NCI-H2107 (cell line): ENCODE measurements at regions not wholly inside any gene's neighbourhood (a gene's known extent, or its start where the extent isn't known, plus 50 kb on each side); places are given as distances from the start of the nearest gene placed in this dataset.
"Not testable (repeated sequence)": the region's sequence is repeated elsewhere in the genome, so short reads cannot be mapped to it uniquely, and the experiment has no call there.

Experiments used
- DNase-seq: peaks from one replicate; lab custom pipeline; 2025; lab: John Stamatoyannopoulos, UW

- not testable (repeated sequence) for DNase-seq
These were observed 447.3 kb downstream of the RSL24D1 start for GRCh38 chr15:54749461-54749860.

GRCh38 chr15:54722342-54722986 lies 474.3 kb downstream of the RSL24D1 start:
- no peak for DNase-seq

- no peak for DNase-seq
These were observed 477.4 kb downstream of the RSL24D1 start for GRCh38 chr15:54719325-54719724.

GRCh38 chr15:54707805-54708752 lies 488.7 kb downstream of the RSL24D1 start:
- DNase-seq: no peak

GRCh38 chr15:54687628-54688027 lies 509.1 kb downstream of the RSL24D1 start:
- DNase-seq: no peak
